Heart left ventricle (tissue), 16 donors: ENCODE measurements at regions not wholly inside any gene's neighbourhood (a gene's known extent, or its start where the extent isn't known, plus 50 kb on each side); places are given as distances from the start of the nearest gene placed in this dataset.

Experiments used
- ATAC-seq, 4 donors: fragments of 200-7000 bp; cut with Tn5 transposase; one replicate each; pipeline ENCODE4 v1.9.1; 2020 to 2022; ENCODE audit warnings: moderate library complexity in 4 of 4, mild to moderate bottlenecking in 3 of 4, moderate number of reproducible peaks in 1 of 4
- DNase-seq, 5 donors: peaks; one replicate each; pipeline ENCODE4 v3.0.0-alpha.2; 2020
- H3K27ac ChIP-seq, 12 donors: fragments of 200-600 bp; sonication (generic) in 4 of 12; one replicate each; pipeline versions ENCODE4 v1.5.0 to v1.8.0; 2016 to 2022; ENCODE audit warnings: mild to moderate bottlenecking in 2 of 12
- H3K27me3 ChIP-seq, 9 donors: fragments of 200-600 bp; sonication (generic) in 2 of 9; one replicate each; pipeline versions ENCODE4 v1.5.1 to v1.8.0; 2016 to 2022; ENCODE audit warnings: mild to moderate bottlenecking in 3 of 9
- H3K36me3 ChIP-seq, 9 donors: fragments of 200-600 bp; sonication (generic) in 2 of 9; one replicate each; pipeline versions ENCODE4 v1.5.0 to v1.8.0; 2018 to 2022; ENCODE audit warnings: mild to moderate bottlenecking in 2 of 9
- H3K4me1 ChIP-seq, 12 donors: fragments of 200-600 bp; sonication (generic) in 4 of 12; one replicate each; pipeline versions ENCODE4 v1.5.0 to v1.8.0; 2016 to 2022; ENCODE audit warnings: mild to moderate bottlenecking in 3 of 12
- H3K4me3 ChIP-seq, 12 donors: fragments of 200-600 bp; sonication (generic) in 4 of 12; one replicate each; pipeline versions ENCODE4 v1.5.0 to v1.8.0; 2017 to 2022; ENCODE audit warnings: mild to moderate bottlenecking in 9 of 12, moderate library complexity in 4 of 12
- H3K9me3 ChIP-seq, 12 donors: fragments of 200-600 bp; sonication (generic) in 4 of 12; one replicate each; pipeline versions ENCODE4 v1.5.0 to v1.8.0; 2016 to 2022; ENCODE audit warnings: mild to moderate bottlenecking in 1 of 12
- CTCF ChIP-seq, 12 donors: fragments of 200-600 bp; sonication (generic) in 4 of 12; IDR thresholded peaks; one replicate each; pipeline versions ENCODE4 v1.5.0 to v1.8.0; 2018 to 2022; ENCODE audit warnings: antibody characterized with exemption in 12 of 12, mild to moderate bottlenecking in 5 of 12
- POLR2A ChIP-seq, 2 donors: fragments of 450-650 bp; IDR thresholded peaks; one replicate each; pipeline ENCODE4 v1.6.1; 2017; ENCODE audit warnings: antibody characterized with exemption in 2 of 2, mild to moderate bottlenecking in 2 of 2, moderate library complexity in 2 of 2
- WGBS, 4 donors: extraction: QIAGEN DNeasy Blood & Tissue Kit in 2 of 4; methylation state at CpG; one replicate each; pipeline versions ENCODE4 v1.1.5 to v1.1.7; 2013 to 2018; 5-methylcytosine and 5-hydroxymethylcytosine counted together
- intact Hi-C, 10 donors: fragments of 100-400 bp; cut with DNase I; formaldehyde crosslinking; loops; one replicate each; pipeline versions ENCODE4 v1.11.1 to v1.14.2; 2022
- donor health status: ischemic (EF 13 %, LVEDD 7.1; RV severe dilation, severe dysfunction).
- donor health status: healthy with polysubstance abuse.
- donor health status: DM: no; HTN: yes; CAD: no.
- donor health status: DM: no; HTN: no; CAD: no.
- donor health status: ischemic (EF 25% LVEDD 6.9; RV normal size, moderate dysfunction).
- donor health status: ischemic (EF 25% LVEDD 5.7; RV mildly dilated, moderate dysfunction).
- donor health status: healthy.
- donor health status: DM: yes; HTN: yes; CAD: no.
- donor health status: ischemic (EF 35%, LVEDD 5.7; RV mildly dilated, moderate dysfunction).
- donor health status: nonischemic (EF 11% LVEDD 7.7; RV severe dilation, severe dysfunction).
- donor health status: DM: yes; HTN: yes; CAD: no.
- donor health status: PGD.
- donor health status: ischemic (EF 29% LVEDD 5.4; RV normal size, mild dysfunction).
- donor health status: nonischemic (EF 23%, LVEDD 6.1; RV moderate dilation, normal function).

- H3K27ac ChIP-seq, result no peak overlapping the region
- intact Hi-C loops, result no loop called here
- H3K4me1 ChIP-seq, result no peaks in the 10 kb centered on the region
- 90 to 96% (median 95%) methylated on average over 2 of the region's 2 CpGs for WGBS, 4 donors
- ATAC-seq (no peak), DNase-seq (no peak)
- TF ChIP-seq POLR2A (IDR thresholded peaks at IDR 0.05) (no peak), CTCF (IDR thresholded peaks at IDR 0.05) (no peak)
- H3K4me3 ChIP-seq, result no peak overlapping the region
- H3K9me3 ChIP-seq, result peaks cover 0 to 8% (median 0%) of the 10 kb centered on the region in 12 donors
- H3K27me3 ChIP-seq, result no peaks in the 10 kb centered on the region
- H3K36me3 ChIP-seq, result no peaks in the 10 kb centered on the region
Observed at GRCh38 chr7:79951415-79951814, 183.2 kb upstream of the GNAI1 start.

DNA sequence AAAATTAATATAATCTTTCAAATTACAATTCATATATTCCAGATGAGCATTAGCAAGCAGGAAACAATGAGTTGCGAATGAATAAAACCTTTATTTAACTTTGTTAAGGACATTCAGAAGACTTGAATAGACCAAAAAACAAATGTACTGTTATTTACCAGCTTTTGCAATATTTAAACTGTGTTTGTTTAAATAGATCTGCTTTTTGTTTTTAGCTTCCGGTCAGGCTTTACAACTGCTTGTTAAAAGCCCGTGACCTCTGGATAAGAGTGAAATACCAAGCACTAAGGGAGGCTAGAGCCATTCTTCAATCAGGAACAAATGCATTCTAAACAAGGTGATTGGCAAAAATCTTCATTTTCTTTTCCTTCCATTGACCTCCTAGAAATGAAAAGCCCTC lies 184.9 kb upstream of the GNAI1 start:
- Histone ChIP-seq H3K27me3 (no peaks in the 10 kb centered on the region), H3K4me1 (no peaks in the 10 kb centered on the region), H3K27ac (no peak overlapping the region), H3K9me3 (peaks cover 0 to 8% (median 0%) of the 10 kb centered on the region in 12 donors), H3K4me3 (no peak overlapping the region), H3K36me3 (no peaks in the 10 kb centered on the region)
- TF ChIP-seq CTCF (IDR thresholded peaks at IDR 0.05) (no peak), POLR2A (IDR thresholded peaks at IDR 0.05) (no peak)
- no peak for DNase-seq
- WGBS, 4 donors, result 79 to 92% (median 82%) methylated on average over 3 of the region's 3 CpGs
- intact Hi-C loops, result no loop called here
- no peak for ATAC-seq

DNA sequence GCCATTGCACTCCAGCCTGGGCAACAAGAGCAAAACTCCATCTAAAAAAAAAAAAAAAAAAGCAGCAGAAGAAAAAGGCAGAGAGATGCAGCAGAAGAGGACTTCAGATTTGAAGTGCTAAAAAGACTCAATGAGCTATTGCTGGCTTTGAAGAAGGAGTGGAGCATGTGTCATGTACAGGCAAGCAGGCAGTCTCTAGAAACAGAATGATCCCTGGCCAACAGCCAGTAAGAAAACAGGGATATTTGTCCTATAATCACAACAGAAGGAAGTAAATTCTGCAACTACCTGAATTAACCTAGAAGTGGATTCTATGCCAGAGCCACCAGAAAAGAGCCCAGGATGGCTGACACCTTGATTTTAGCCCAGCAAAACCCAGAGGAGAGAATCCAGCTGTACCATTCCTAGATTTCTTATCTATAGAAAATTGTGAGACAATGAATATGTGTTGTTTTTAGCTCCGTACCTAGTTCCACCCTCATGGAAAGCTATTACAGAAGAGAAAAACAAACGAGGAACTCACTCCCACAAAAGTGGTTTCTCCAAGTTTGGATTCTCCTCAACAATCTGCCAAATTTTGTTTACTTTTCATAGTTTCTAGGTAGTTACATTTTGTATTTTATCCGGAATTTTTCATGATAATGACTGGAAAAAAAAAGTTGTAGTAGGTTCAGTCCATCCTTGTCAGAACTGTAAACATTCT lies 198.2 kb upstream of the GNAI1 start:
- Histone ChIP-seq H3K9me3 (no peaks in the 10 kb centered on the region), H3K27me3 (peaks cover 0 to 5% (median 0%) of the 10 kb centered on the region in 9 donors), H3K27ac (no peak overlapping the region), H3K4me1 (no peaks in the 10 kb centered on the region), H3K36me3 (no peaks in the 10 kb centered on the region), H3K4me3 (no peak overlapping the region)
- TF ChIP-seq POLR2A (IDR thresholded peaks at IDR 0.05), result no peak
- TF ChIP-seq CTCF (IDR thresholded peaks at IDR 0.05), result no peak
- DNase-seq (no peak), ATAC-seq (no peak)
- 48 to 62% (median 57%) methylated on average over 3 of the region's 3 CpGs for WGBS, 4 donors
- intact Hi-C loops, result no loop called here

DNA sequence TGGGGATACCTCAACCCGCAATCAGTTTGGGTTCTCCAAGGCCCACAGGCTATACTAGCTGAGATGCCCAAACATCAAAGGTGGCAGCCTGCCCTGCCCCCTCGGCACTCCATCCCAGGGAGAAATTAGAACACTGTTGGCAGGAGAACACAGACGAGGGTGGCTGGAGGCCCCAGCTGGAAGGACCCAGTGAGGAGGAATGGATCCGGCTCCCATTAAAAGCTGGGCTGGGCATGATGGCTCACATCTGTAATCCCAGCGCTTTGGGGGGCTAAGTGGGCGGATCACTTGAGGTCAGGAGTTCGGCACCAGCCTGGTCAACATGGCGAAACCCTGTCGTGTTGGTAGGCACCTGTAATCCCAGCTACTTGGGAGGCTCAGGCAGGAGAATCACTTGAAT lies 199.9 kb upstream of the GNAI1 start:
- Histone ChIP-seq H3K4me3 (no peak overlapping the region), H3K27me3 (peaks cover 0 to 5% (median 0%) of the 10 kb centered on the region in 9 donors), H3K27ac (no peak overlapping the region), H3K4me1 (no peaks in the 10 kb centered on the region), H3K9me3 (no peaks in the 10 kb centered on the region), H3K36me3 (no peaks in the 10 kb centered on the region)
- intact Hi-C loops, result no loop called here
- TF ChIP-seq POLR2A (IDR thresholded peaks at IDR 0.05) (no peak), CTCF (IDR thresholded peaks at IDR 0.05) (no peak)
- ATAC-seq (no peak), DNase-seq (no peak)
- 88 to 91% (median 89%) methylated on average over 5 to 9 of the region's 9 CpGs for WGBS, 4 donors
